Activated CD4-positive, alpha-beta T cell treated with anti-CD3 and anti-CD28 coated beads for 24 hours (primary cell): ENCODE measurements at regions not wholly inside any gene's neighbourhood (a gene's known extent, or its start where the extent isn't known, plus 50 kb on each side); places are given as distances from the start of the nearest gene placed in this dataset.

ENCODE experiments used
- DNase-seq, 2 donors: peaks; one replicate each; pipeline ENCODE4 v3.0.0-alpha.2; 2020; ENCODE audit warnings: low read depth in 2 of 2

DNA sequence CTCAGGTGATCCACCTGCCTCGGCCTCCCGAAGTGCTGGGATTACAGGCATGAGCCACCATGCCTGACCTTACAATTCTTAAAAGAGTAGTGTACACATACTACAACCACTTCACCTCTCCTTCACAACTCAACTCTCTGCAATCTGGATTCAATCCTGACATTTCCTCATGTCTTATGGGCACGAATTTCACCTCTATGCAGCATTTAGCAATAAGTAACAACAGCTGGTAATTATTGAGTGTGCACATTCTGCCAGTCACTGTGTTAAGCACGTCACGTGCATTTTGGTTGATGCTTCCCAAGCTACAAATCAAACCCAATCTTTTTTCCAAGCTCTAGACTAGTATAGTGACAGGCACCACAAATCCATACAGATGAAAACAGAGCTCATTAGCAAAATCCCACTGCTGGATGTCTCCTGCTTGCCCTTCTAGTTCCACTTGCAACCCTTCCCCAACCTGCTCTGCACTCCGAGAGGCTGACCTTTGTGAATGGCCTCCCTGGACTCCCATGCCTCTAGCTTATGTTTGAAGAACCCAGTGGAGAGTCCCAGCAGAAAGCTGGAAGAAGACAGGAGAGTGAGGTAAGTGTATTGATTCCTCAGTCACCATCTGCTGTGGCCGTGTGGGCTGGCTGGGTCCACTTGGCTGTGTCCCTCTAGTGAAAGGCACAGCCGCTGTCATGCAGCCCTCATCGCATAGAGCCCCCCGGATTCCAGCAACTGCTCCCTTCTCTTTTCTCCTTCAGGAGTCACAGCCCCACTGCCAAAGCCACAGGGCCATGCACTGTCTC, 176.5 kb downstream of the MEX3B start:
- no peak for DNase-seq

DNA sequence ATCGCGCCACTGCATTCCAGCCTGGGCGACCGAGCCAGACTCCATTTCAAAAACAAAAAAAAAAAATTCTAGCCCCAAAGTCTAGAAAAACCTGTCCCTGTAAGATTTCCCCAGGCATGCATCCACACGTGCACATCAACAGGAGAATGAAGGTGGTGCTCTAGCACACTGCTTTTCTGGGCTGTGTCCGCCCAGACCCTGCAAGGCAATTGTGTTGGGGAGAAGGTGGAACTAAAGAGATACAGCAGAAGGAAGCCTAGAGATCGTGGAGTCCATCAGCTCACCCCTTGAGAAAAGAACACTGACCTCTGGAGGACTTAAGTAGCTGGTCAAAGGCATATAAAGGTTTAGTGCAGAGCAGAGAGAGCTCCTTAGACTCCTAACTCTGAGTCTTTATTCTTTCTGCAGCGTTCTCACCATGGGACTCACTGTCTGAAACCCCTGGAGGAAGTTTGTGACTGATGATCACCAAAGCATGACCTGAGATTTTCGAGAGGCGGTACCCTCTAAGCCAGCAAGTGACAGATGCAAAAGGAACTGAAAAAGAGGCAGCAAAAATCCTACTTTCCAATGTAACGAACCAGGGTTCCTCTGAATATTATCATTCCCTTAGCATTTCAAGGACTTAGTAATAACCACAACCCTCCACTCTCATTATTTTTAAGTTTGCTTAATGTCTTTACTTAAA, 179.8 kb downstream of the MEX3B start:
- no peak for DNase-seq

DNA sequence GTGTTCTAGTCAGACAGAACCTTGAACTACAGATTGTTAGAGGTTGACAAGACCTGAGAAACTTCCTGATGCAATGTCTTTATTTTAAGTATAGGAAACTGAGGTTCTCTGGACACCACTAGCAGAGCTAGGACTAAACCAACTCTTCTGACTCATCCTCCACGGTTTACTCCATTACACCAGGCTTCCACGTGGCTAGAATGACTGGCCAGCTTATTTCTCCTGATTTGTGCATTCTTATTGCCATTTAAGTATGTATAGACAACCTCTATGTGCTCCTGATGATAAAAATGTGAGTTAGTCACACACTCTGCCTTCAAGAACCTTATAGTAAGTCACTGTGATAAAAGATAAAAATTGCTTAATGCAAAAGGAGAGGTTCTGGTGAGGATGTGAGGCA, 182.7 kb downstream of the MEX3B start:
- DNase-seq, result no peak

DNA sequence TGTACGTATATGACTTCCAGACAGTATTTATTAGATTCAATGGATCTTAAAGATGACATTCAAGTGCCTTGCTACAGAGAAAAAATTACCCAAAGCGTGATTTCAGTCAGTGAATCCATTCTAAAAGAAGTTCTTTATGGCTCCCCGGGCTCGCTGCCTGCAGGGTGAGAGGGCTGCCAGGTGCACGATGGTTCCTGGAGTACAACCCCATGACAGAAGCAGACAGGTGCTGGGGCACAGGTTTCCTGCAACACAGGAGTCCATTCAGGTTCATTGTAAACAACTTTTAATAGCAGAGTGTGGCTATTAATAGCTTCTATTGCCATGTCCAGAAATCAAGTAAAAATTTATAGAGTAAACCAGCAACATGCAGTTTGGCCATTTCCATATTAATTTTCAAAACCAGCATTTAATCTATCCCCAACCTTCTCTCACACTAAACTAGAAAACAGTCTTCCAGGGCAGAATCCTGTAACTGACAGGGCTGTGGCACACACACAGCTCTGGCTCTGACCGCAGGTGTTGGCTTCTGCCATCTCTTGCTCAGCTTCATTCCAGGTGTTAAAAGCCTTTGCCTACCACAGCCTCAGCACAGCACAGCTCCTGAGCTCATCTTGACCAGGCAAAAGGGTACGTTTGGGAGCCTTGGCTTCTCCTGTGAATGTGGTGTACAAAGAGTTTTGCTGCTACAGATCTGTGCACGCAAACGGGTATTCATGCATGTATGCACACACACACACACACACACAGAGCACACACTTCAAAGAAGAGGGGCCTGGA, 185.9 kb downstream of the MEX3B start:
- DNase-seq, result no peak

DNA sequence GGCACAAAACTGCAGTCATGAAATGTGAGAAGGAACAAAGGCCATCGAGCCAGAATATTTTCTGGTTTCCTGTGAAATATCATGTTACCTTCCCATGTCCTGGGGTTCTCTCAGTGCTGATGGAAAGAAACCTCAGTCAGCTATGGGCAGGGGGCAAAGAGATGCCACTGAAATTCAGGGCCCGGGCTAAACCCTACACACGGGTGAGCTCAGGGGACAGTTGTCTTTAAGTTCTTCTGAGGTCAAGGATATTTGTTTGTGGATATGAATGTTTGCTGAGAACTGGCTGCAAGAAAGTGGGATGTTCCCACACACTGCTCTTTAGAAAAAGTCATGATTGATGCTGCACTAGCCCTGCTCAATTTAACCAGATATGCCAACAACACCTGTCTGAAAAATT, 187.2 kb downstream of the MEX3B start:
- DNase-seq, result no peak

DNA sequence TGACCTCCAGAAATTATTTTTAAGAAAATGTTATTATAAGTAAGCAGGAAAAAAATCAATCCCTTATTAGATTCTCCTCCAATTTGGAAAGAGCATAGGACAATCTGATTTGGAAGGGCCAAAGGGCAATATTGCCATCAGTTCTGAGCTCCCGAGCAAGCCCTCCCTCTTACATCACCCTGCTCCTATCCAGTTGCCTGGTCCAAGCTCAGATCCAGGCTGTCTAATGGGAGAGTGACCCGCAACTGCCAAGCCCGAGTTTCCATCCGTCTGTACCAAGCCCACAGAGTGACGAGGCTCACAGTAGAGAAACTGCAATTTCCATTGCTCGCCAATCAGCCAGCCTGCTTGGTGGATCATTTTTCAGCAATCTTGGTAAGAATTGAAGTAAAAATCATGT, 187.7 kb downstream of the MEX3B start:
- no peak for DNase-seq

DNA sequence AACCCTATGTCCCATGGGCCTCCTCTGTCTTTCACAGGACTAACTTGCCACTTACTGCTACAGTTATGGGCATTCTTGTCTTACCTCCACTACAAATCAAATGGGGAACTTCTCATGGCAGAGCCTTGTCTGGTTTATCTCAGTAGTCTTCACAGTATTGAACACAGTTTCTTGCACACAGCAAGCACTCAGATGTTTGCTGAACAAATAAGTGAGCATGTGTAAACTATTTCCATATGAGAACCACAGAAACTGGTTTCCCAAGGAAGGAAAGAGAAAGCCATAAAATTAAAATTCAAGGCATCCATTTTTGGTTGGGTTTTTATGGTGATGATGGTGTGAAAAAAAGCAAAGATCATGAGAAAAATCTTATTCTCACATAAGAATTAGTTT, 189.2 kb downstream of the MEX3B start:
- no peak for DNase-seq

DNA sequence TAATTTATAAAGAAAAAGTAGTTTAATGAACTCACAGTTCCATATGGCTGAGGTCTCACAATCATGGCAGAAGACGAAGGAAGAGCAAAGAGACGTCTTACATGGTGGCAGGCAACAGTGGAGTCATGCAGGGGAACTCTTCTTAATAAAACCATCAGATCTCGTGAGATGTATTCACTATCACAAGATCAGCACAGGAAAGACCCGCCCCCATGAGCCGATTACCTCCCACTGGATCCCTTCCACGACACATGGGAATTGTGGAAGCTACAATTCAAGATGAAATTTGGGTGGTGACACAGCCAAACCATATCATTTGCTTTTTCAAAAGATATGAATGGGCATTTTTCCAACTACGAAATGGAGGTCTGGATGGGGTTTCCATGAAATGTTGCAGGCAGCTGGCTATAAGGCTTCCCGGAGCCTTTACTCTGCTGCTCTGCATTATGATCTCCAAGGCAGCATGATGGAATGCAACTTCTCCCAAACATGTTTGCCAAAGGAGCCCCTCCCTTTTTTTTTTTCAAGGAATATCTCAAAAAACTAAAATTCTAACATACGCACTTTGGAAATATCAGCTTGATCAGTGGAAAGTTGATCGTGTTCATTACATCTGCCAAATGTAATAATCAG, 189.7 kb downstream of the MEX3B start:
- DNase-seq, result no peak

DNA sequence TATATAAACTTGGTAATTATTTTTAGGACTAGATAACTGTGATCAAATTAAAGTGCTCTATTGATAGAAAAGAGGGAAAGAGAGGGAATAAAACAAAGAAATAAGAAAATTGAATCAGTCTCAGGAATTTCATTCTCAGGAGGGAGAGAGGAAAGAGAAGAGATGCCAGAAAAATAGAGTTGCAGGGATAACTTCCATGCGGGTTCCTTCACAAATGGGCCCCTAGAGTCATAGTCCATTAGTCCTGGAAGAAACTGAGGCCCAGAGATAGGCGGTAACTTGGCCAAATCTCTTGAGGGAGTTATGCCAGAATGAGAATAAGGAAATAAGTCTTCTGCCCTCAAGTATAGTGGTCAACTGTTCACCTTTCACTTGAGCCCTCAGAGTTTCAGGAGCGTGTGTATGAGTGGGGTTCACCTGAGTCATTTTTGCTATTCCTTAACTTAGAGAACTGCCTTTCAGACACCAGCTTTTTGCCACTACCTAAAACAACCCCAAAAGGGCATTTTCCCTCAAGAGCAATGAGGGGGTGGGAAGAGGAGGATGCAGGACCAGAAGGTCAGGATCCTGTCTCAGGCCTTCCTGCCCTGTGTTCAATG, 192.6 kb downstream of the MEX3B start:
- DNase-seq, result no peak

DNA sequence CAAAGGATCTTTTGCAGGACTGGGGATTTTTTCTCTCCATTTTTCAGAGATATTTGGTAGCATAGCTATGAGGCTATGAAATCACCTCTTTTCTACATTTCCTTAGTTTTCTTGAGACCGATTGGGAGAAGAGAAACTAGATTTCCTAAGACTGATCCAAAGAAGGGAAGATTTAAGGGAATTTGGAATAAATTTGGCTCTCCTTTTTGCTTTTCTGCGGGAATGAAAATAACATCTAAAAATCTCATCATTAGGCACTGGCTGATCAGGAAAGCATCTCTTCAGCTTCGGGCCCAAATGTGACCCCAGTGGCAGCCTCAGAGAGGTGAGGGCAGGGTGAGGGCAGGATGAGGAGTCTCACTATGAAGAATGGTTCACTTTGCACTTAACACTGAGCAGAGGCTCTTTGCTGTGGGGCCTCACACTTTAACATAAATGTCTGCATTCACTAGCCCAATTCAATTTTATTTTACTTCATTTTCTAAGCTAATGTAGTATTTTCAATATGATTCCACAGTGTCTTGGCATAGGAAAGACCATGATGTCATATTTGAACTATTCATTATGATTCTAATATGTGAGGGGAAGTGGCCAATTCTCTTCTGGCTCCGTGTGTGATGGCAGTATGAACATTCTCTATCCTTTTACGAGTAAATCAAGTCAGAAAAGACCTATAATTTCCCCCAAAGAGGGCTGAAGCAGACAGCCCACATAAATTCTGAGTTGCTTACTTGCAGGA, 193.2 kb downstream of the MEX3B start:
- no peak for DNase-seq

DNA sequence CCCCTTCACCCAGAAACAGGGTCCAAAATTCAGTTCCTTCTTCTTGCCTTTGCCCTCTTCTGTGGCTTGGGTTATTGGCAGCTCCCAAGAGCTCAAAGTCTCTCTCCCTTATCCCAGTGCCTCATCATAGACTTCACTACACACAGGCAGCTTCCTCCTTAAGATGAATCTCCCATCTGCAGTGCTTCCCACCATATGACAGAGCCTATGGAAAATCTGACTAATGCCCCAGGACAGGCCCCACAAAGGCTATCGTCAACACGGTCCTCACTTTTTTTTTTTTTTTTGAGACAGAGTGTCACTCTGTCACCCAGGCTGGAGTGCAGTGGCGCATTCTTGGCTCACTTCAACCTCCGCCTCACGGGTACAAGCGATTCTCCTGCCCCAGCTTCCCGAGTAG, 194.1 kb downstream of the MEX3B start:
- no peak for DNase-seq

DNA sequence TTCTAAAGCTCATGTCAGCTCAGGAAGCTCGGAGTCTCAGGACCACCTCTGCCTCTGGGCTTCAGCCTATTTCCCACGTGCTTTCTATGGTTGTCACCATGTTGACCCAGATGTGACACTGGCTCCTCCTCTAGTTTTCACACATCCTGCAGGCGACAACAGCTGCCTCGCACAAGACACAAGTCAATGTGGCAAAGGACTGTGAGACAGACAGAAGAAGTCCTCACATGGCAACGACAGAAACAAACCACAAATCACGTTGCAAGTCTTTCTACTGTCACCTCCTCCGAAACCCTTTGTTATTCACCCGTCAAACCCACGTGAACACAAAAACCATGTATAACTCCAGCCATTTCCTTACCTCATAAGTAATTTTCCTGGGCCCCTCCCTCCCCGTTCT, 194.5 kb downstream of the MEX3B start:
- no peak for DNase-seq

DNA sequence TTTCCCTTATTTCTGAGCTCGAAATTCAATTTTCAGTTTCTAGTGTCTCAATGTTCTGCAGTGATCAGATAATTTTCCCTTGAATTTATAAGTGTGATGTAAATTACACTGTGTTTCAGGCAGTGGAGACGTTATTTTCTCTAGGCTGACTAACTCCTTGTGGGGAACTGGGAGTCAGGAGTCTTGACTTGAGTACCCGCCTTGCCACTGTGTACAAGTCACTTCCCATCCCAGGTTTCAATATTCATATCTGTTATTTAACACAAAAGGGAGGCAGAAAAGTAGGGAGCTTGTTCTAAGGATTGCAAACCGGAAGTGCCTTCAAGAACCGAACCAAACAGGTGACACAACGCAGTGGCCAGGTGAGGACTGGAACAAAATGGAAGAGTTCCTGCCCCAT, 196.5 kb downstream of the MEX3B start:
- no peak for DNase-seq

DNA sequence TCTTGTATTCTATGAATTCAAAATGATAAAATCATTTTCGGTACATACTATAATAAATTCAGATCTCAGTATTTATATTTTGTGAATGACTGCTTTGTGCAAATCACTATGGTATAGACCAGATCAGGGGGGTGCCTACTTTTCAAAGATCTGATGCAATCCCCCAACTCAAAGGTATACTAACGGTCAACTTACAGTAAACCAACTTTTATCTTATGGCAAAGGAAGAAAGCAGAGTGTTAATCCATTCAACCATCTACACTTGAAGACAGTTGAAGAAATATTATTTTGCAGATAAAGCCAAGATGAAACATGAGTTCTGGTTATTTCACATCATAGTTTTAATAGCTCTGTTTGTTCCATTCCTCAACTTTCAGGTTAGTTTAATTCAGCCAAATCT, 197.1 kb downstream of the MEX3B start:
- no peak for DNase-seq

DNA sequence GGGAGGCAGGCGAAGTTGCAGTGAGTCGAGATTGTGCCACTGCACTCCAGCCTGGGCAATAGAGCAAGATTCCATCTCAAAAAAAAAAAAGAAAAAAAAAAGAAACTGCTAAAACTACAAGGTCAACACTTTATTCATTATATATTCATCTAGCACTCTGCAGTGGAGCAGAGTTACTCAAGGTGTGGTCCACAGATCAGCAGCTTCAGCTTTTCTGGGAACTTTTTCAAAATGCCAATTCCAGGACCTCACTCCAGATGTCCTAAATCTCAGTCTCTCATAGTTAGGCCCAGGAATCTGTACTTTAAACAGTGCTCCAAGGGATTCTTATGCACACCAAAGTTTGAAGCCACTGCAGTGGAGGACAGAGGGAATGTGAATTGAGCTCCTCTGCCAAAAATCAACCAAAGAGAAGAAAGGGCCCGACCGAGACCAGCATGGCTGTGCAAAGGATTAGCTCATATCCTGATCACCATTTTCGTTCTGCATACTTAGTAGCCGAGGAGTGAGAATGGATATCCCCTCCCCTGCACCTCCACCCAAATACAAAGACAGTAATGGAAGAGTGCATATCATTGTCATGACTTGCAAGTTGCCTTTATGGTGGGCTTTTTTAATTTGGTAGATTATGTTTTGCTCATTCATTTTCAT, 201.9 kb downstream of the MEX3B start:
- no peak for DNase-seq

DNA sequence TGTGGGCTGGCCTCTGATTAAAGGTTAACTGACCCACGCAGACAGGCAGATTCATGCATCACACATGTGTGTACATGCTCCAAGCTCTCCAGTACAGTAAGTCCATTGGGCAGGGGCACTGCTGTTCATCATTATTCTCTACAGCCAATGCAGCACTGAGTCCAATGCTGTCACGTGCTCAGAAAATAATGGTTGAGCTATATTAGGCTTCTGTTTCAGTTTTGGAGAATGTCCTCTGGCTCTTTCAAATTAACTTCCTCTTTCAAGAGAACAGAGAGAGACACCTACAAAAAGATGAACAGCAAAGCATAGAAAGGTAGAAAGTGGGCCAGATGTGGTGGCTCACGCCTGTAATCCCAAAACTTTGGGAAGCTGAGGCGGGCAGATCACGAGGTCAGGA, 202.6 kb downstream of the MEX3B start:
- DNase-seq, result no peak

DNA sequence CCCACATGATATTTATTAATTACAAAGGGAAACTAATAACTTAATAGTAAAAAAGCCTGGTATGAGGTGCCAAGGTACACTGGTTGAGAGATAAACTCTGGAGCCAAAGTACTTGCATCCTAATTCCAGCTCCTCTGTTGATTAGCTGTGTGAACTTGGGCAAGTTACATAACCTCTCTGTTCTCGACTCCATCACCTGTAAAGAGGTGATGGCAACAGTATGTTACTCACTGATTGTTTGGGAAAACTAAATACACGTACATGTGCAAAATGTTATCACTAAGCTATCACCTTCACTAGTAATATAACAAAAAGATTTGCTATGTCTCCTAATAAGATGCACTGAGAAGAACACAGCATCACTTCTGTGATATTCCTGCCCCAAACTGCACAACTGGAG, 206.4 kb downstream of the MEX3B start:
- no peak for DNase-seq

DNA sequence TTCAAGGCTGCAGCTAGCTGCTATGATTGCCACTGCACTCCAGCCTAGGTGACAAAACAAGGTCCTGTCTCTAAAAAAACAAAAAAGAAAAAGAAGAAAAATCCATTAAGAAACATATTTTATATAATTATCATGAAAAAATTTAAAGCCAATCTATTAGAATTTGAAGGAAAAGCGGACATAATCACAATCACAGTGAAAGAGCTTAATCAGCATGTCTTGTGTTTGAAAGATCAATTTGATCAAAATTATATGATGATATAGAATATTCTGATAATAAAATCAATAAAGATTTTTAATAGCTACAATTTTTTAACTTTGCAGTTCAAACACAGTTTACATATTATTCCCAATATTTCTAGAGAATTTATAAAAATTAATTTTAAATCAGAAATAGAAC, 210.1 kb downstream of the MEX3B start:
- DNase-seq, result no peak

DNA sequence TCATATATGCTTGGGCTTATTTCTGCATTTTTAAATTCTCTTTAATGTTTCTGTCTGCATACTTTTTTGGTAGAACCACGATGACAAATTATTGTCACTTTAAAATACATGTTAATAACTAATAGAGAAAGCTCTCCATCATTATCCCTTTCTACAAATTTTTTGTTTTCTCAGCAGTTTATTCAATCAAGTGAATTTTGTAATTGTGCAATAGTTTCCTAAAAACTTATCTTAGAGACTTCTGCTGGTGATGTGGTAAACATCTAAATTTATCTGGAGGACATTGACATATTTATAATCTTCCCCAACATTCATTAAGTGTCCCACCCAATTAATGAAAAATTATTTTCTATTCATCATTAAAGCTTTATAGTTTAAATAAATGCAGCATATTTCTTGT, 215.3 kb downstream of the MEX3B start:
- no peak for DNase-seq

DNA sequence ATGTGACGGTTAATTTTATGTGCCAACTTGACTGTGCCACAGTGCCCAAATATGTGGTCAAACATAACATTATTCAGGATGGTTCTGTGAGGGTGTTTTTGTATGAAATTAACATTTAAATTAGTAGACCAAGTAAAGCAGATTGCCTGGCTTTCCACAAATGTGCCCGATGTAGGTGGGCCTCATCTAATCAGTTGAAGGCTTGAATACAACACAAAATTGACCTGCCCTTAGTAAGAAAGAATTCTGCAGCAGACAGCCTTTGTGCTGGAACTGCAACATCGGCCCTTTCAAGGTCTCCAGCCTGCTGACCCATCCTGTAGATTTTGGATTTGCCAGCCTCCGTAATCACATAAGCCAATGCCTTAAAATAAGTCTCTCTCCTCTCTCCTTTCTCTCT, 215.9 kb downstream of the MEX3B start:
- no peak for DNase-seq

DNA sequence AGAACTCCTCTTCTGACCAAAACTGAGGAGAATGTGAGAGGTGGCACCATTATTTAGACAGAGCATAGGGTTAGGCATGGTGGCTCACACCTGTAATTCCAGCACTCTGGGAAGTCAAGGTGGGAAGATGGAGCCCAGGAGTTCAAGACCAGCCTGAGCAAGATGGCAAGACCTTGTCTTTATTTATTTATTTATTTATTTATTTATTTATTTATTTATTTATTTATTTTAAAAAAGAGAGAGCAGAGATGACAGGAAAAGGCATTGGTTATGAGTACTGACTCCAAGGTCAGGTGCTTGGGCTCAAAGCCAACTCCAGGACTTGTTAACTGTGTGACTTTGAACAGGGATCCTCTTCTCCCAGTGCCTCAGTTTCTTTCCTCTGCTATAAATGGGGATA, 217.7 kb downstream of the MEX3B start:
- DNase-seq, result no peak
